H1 (cell line): ENCODE measurements at regions not wholly inside any gene's neighbourhood (a gene's known extent, or its start where the extent isn't known, plus 50 kb on each side); places are given as distances from the start of the nearest gene placed in this dataset.

Experiments
- CTCF ChIA-PET: fragments of 300-600 bp; sonication (Branson Sonifier 250); formaldehyde crosslinking; loops from one replicate; lab custom pipeline; 2021; ENCODE audit not compliant: partially characterized antibody; lab: Charles Lee
- POLR2A ChIA-PET: fragments of 300-600 bp; sonication (Branson Sonifier 250); formaldehyde crosslinking; loops from one replicate; lab custom pipeline; 2021; ENCODE audit warnings: inconsistent platforms; ENCODE audit not compliant: partially characterized antibody; lab: Charles Lee
- DNase-seq, 2 experiments: peaks; one replicate each; pipeline versions ENCODE4 v3.0.0 to v3.0.0-alpha.2; 2010 to 2022; ENCODE audit warnings: low spot score in 2 of 2, low read depth in 1 of 2, mixed read lengths in 1 of 2
- FAIRE-seq: peaks from 2 replicates; lab custom pipeline; 2011; peaks lifted over from hg19 to GRCh38; lab: Jason Lieb, UNC
- H2AFZ ChIP-seq: 2 replicates; pipeline ENCODE4 v1.8.1; 2012; ENCODE audit warnings: low read length, inconsistent platforms
- H2AK5ac ChIP-seq: 2 replicates; pipeline ENCODE4 v1.6.1; 2013; ENCODE audit warnings: low read depth, low read length
- H2BK120ac ChIP-seq: replicated peaks from 2 replicates; pipeline ENCODE3; 2013; ENCODE audit warnings: low read depth, low read length, inconsistent platforms
- H2BK12ac ChIP-seq: 2 replicates; pipeline ENCODE4 v1.6.1; 2013; ENCODE audit warnings: low read depth, low read length
- H2BK15ac ChIP-seq: 2 replicates; pipeline ENCODE4 v1.6.1; 2013; ENCODE audit warnings: low read length
- H2BK20ac ChIP-seq: 2 replicates; pipeline ENCODE4 v1.6.1; 2013; ENCODE audit warnings: low read length
- H2BK5ac ChIP-seq: 2 replicates; pipeline ENCODE4 v1.6.1; 2013; ENCODE audit warnings: low read depth, low read length
- H3K14ac ChIP-seq: 2 replicates; pipeline ENCODE4 v1.6.1; 2013; ENCODE audit warnings: inconsistent platforms; ENCODE audit not compliant: insufficient read length
- H3K18ac ChIP-seq: 2 replicates; pipeline ENCODE4 v1.6.1; 2013; ENCODE audit warnings: low read length; ENCODE audit errors: extremely low read depth
- H3K23ac ChIP-seq: 2 replicates; pipeline ENCODE4 v1.6.1; 2013; ENCODE audit warnings: inconsistent platforms; ENCODE audit not compliant: insufficient read length
- H3K23me2 ChIP-seq: 2 replicates; pipeline ENCODE4 v1.6.1; 2013; ENCODE audit warnings: low read depth, low read length
- H3K27ac ChIP-seq: 2 replicates; pipeline ENCODE4 v1.6.1; 2011; ENCODE audit warnings: low read depth, low read length, inconsistent platforms
- H3K27me3 ChIP-seq, 4 experiments: replicated peaks in 1 of 4; 1 replicate in 1 of 4; 2 replicates in 3 of 4; pipeline versions ENCODE4 v1.6.1 to v1.8.1; 2011 to 2013; ENCODE audit warnings: low read length in 3 of 4, mild to moderate bottlenecking in 3 of 4, inconsistent platforms in 2 of 4, mixed read lengths in 2 of 4, moderate library complexity in 1 of 4; ENCODE audit not compliant: control insufficient read depth in 3 of 4, insufficient read depth in 3 of 4; ENCODE audit errors: extremely low read depth in 1 of 4
- H3K36me3 ChIP-seq, 4 experiments: 2 replicates each; pipeline versions ENCODE4 v1.6.1 to v1.8.1; 2011 to 2013; ENCODE audit warnings: mild to moderate bottlenecking in 4 of 4, low read length in 3 of 4, moderate library complexity in 2 of 4, control low read depth in 1 of 4, inconsistent platforms in 1 of 4; ENCODE audit not compliant: insufficient read depth in 4 of 4, control insufficient read depth in 2 of 4
- H3K4ac ChIP-seq: replicated peaks from 2 replicates; pipeline ENCODE3; 2013; ENCODE audit warnings: low read length, low read depth, mixed read lengths, inconsistent platforms; ENCODE audit not compliant: insufficient read length
- H3K4me1 ChIP-seq, 4 experiments: replicated peaks in 1 of 4; 1 replicate in 1 of 4; 2 replicates in 3 of 4; pipeline versions ENCODE4 v1.6.1 to v1.8.1; 2011 to 2013; ENCODE audit warnings: low read length in 3 of 4, inconsistent platforms in 2 of 4, mixed read lengths in 1 of 4; ENCODE audit not compliant: insufficient read depth in 4 of 4, control insufficient read depth in 3 of 4
- H3K4me2 ChIP-seq, 2 experiments: 2 replicates each; pipeline versions ENCODE4 v1.6.1 to v1.8.1; 2011 to 2013; ENCODE audit warnings: low read depth in 2 of 2, low read length in 2 of 2, control low read depth in 1 of 2, inconsistent platforms in 1 of 2, mild to moderate bottlenecking in 1 of 2; ENCODE audit not compliant: insufficient read depth in 1 of 2
- H3K4me3 ChIP-seq, 4 experiments: fragments of 200-600, 300-600 bp in 1 of 4; sonication (generic), shearing (Covaris generic), sonication (Bioruptor Twin) in 1 of 4; 2 replicates each; pipeline versions ENCODE4 v1.5.1 to v1.8.1; 2011 to 2016; ENCODE audit warnings: low read length in 4 of 4, low read depth in 3 of 4, control low read depth in 2 of 4, inconsistent platforms in 2 of 4, mild to moderate bottlenecking in 2 of 4, mixed read lengths in 1 of 4, moderate library complexity in 1 of 4; ENCODE audit not compliant: insufficient read depth in 2 of 4; ENCODE audit errors: extremely low read depth in 1 of 4
- H3K56ac ChIP-seq: replicated peaks from 2 replicates; pipeline ENCODE3; 2013; ENCODE audit warnings: low read depth, mild to moderate bottlenecking, mixed read lengths, low read length, inconsistent platforms; ENCODE audit not compliant: insufficient read length
- H3K79me1 ChIP-seq: 2 replicates; pipeline ENCODE4 v1.6.1; 2013; ENCODE audit warnings: low read depth, low read length, control low read depth
- H3K79me2 ChIP-seq, 2 experiments: 2 replicates each; pipeline versions ENCODE4 v1.6.1 to v1.8.1; 2012 to 2013; ENCODE audit warnings: low read length in 2 of 2, mild to moderate bottlenecking in 2 of 2, inconsistent platforms in 1 of 2; ENCODE audit not compliant: insufficient read depth in 2 of 2, control insufficient read depth in 1 of 2
- H3K9ac ChIP-seq, 4 experiments: replicated peaks in 1 of 4; 1 replicate in 1 of 4; 2 replicates in 3 of 4; pipeline versions ENCODE4 v1.6.1 to v1.8.1; 2011 to 2013; ENCODE audit warnings: low read depth in 3 of 4, low read length in 3 of 4, control low read depth in 2 of 4, mild to moderate bottlenecking in 2 of 4, moderate library complexity in 2 of 4, inconsistent platforms in 1 of 4; ENCODE audit errors: extremely low read depth in 1 of 4
- H3K9me3 ChIP-seq, 2 experiments: 2 replicates each; pipeline versions ENCODE4 v1.6.1 to v1.8.1; 2012 to 2013; ENCODE audit warnings: mild to moderate bottlenecking in 2 of 2, moderate library complexity in 2 of 2, control low read depth in 1 of 2, inconsistent platforms in 1 of 2, low read depth in 1 of 2, low read length in 1 of 2, mixed read lengths in 1 of 2; ENCODE audit not compliant: insufficient read depth in 2 of 2
- H4K20me1 ChIP-seq, 2 experiments: replicated peaks in 1 of 2; 2 replicates each; pipeline versions ENCODE3 to v1.8.1; 2011 to 2013; ENCODE audit warnings: inconsistent platforms in 2 of 2, low read length in 2 of 2, mild to moderate bottlenecking in 1 of 2; ENCODE audit not compliant: insufficient read depth in 2 of 2, control insufficient read depth in 1 of 2
- H4K5ac ChIP-seq: 2 replicates; pipeline ENCODE4 v1.6.1; 2013; ENCODE audit warnings: low read length, low read depth, mixed read lengths, inconsistent platforms; ENCODE audit not compliant: insufficient read length
- H4K8ac ChIP-seq: 2 replicates; pipeline ENCODE4 v1.8.0; 2013; ENCODE audit warnings: mild to moderate bottlenecking, moderate library complexity, low read length, inconsistent platforms; ENCODE audit not compliant: insufficient read depth; ENCODE audit errors: extremely low read depth
- H4K91ac ChIP-seq: replicated peaks from 2 replicates; pipeline ENCODE3; 2013; ENCODE audit warnings: low read length, mixed read lengths, inconsistent platforms; ENCODE audit not compliant: insufficient read length
- CEBPB ChIP-seq: IDR thresholded peaks from 2 replicates; pipeline ENCODE4 v1.6.1; 2012; ENCODE audit warnings: low read depth, low read length
- CTBP2 ChIP-seq: IDR thresholded peaks from 2 replicates; pipeline ENCODE4 v1.7.0; 2011; ENCODE audit warnings: borderline replicate concordance, mild to moderate bottlenecking, moderate library complexity, mixed read lengths, low read length; ENCODE audit not compliant: insufficient read depth, insufficient read length
- EP300 ChIP-seq, 2 experiments: IDR thresholded peaks; 1 replicate in 1 of 2; 2 replicates in 1 of 2; pipeline ENCODE4 v1.6.1; 2011 to 2012; ENCODE audit warnings: low read depth in 2 of 2, low read length in 2 of 2, mild to moderate bottlenecking in 2 of 2, borderline replicate concordance in 1 of 2, inconsistent platforms in 1 of 2, moderate library complexity in 1 of 2
- EZH2 ChIP-seq: fragments of 200-600 bp; sonication (generic); IDR thresholded peaks from 2 replicates; pipeline ENCODE4 v1.7.1; 2012; ENCODE audit warnings: low read depth, mild to moderate bottlenecking, moderate library complexity, low read length, inconsistent platforms; ENCODE audit not compliant: severe bottlenecking
- JUND ChIP-seq: IDR thresholded peaks from 2 replicates; pipeline ENCODE4 v1.6.1; 2011; ENCODE audit warnings: mild to moderate bottlenecking, improper control_type of control experiment, low read length
- KDM1A ChIP-seq: fragments of 200-600, 300-600 bp; sonication (generic); IDR thresholded peaks from 2 replicates; pipeline ENCODE4 v1.7.1; 2016; ENCODE audit warnings: mild to moderate bottlenecking, low read length, borderline replicate concordance
- KDM4A ChIP-seq: IDR thresholded peaks from one replicate; pipeline ENCODE4 v1.7.1; 2012; ENCODE audit warnings: low read depth, mild to moderate bottlenecking, moderate library complexity, low read length, inconsistent platforms; ENCODE audit not compliant: severe bottlenecking
- KDM5A ChIP-seq: fragments of 200-600 bp; IDR thresholded peaks from 2 replicates; pipeline ENCODE4 v1.7.1; 2012; ENCODE audit warnings: mild to moderate bottlenecking, low read length, inconsistent platforms, mixed read lengths
- MAFK ChIP-seq: IDR thresholded peaks from 2 replicates; pipeline ENCODE4 v1.6.1; 2012; ENCODE audit warnings: low read depth, mild to moderate bottlenecking, improper control_type of control experiment, low read length
- NANOG ChIP-seq: IDR thresholded peaks from 2 replicates; pipeline ENCODE4 v1.6.1; 2011; ENCODE audit warnings: low read length, low read depth, mild to moderate bottlenecking, inconsistent platforms; ENCODE audit not compliant: insufficient read depth, poor library complexity, severe bottlenecking
- PHF8 ChIP-seq: fragments of 200-600 bp; sonication (generic); conservative IDR thresholded peaks from 2 replicates; pipeline ENCODE4 v1.7.1; 2012; ENCODE audit warnings: low read depth, mild to moderate bottlenecking, inconsistent platforms, low read length, moderate library complexity
- RAD21 ChIP-seq, 2 experiments: IDR thresholded peaks in 1 of 2; conservative IDR thresholded peaks in 1 of 2; 2 replicates each; pipeline ENCODE4 v1.6.1; 2011; ENCODE audit warnings: low read depth in 2 of 2, low read length in 2 of 2, improper control_type of control experiment in 1 of 2, inconsistent platforms in 1 of 2, mild to moderate bottlenecking in 1 of 2, moderate library complexity in 1 of 2
- SP2 ChIP-seq: IDR thresholded peaks from 2 replicates; pipeline ENCODE4 v1.6.1; 2012; ENCODE audit warnings: mild to moderate bottlenecking, low read length, inconsistent platforms
- SP4 ChIP-seq: IDR thresholded peaks from 2 replicates; pipeline ENCODE4 v1.6.1; 2012; ENCODE audit warnings: low read length, inconsistent platforms
- TEAD4 ChIP-seq: IDR thresholded peaks from 2 replicates; pipeline ENCODE4 v1.6.1; 2012; ENCODE audit warnings: low read depth, low read length, inconsistent platforms, mixed read lengths
- whole genome bisulfite sequencing, 2 experiments: shearing (Covaris generic) in 1 of 2; methylation state at CpG; one replicate each; pipeline versions ENCODE4 v1.1.6 to v1.1.7; 2013 to 2015; ENCODE audit warnings: low lambda C conversion rate in 2 of 2, mixed read lengths in 2 of 2, inconsistent platforms in 1 of 2, low coverage in 1 of 2, missing lambda C conversion rate in 1 of 2; ENCODE audit not compliant: insufficient replicate concordance in 2 of 2, insufficient coverage in 1 of 2, insufficient read length in 1 of 2; ENCODE audit errors: extremely low coverage in 1 of 2, missing lambda C conversion rate in 1 of 2; 5-methylcytosine and 5-hydroxymethylcytosine counted together

- no peak overlapping the region for H4K91ac ChIP-seq
- no peak overlapping the region for H2BK12ac ChIP-seq
- no peak for DNase-seq
- H3K9ac ChIP-seq, result no peak overlapping the region
- no peaks in the 10 kb centered on the region for H3K23me2 ChIP-seq
- FAIRE-seq, result no peak
- ChIA-PET CTCF (no interaction called here), POLR2A (no interaction called here)
- no peak overlapping the region for H3K4me2 ChIP-seq
- H3K56ac ChIP-seq, result no peak overlapping the region
- H3K18ac ChIP-seq, result no peak overlapping the region
- no peak overlapping the region for H3K4me3 ChIP-seq
- no peak overlapping the region for H2BK20ac ChIP-seq
- H3K4me1 ChIP-seq, result peaks cover 0 to 4% (median 1%) of the 10 kb centered on the region in 4 experiments; a peak in 2 of 7 replicates
- H4K20me1 ChIP-seq, result no peaks in the 10 kb centered on the region
- H2AFZ ChIP-seq, result no peak overlapping the region
- H3K27me3 ChIP-seq, result no peaks in the 10 kb centered on the region
- H4K8ac ChIP-seq, result no peak overlapping the region
- H2BK120ac ChIP-seq, result no peak overlapping the region
- H3K79me1 ChIP-seq, result no peaks in the 10 kb centered on the region
- H3K14ac ChIP-seq, result no peak overlapping the region
- H3K27ac ChIP-seq, result no peak overlapping the region
- H2BK5ac ChIP-seq, result no peak overlapping the region
- no peak overlapping the region for H2BK15ac ChIP-seq
- H3K4ac ChIP-seq, result no peak overlapping the region
- H2AK5ac ChIP-seq, result no peak overlapping the region
- H4K5ac ChIP-seq, result no peak overlapping the region
- H3K23ac ChIP-seq, result no peak overlapping the region
- H3K36me3 ChIP-seq, result no peaks in the 10 kb centered on the region
- 93% methylated on average over 1 of the region's 1 CpG; no CpG with 5 or more reads in 1 of the 2 experiments for WGBS, 2 experiments
- no peaks in the 10 kb centered on the region for H3K9me3 ChIP-seq
- H3K79me2 ChIP-seq, result no peaks in the 10 kb centered on the region
- TF ChIP-seq PHF8, result no peak
- no peak for TF ChIP-seq CTBP2
- TF ChIP-seq KDM1A, result no peak
- TF ChIP-seq EP300 (IDR thresholded peaks at IDR 0.05; ENCODE audit: borderline replicate concordance in 1 of 2, low read depth in 2 of 2, low read length in 2 of 2), result no peak
- TF ChIP-seq RAD21 (IDR thresholded peaks at IDR 0.05 in 1 of 2, conservative IDR thresholded peaks at IDR 0.05 in 1 of 2; ENCODE audit: low read depth in 2 of 2, low read length in 2 of 2), result no peak
- no peak for TF ChIP-seq SP4
- TF ChIP-seq NANOG, result no peak
- no peak for TF ChIP-seq CEBPB
- TF ChIP-seq KDM4A, result no peak
- no peak for TF ChIP-seq MAFK
- no peak for TF ChIP-seq TEAD4
- no peak for TF ChIP-seq SP2
- TF ChIP-seq JUND, result no peak
- TF ChIP-seq EZH2, result no peak
- TF ChIP-seq KDM5A, result no peak
Measured at GRCh38 chr2:4217737-4218136, 514.4 kb downstream of the DCDC2C start.
